Fibroblast of lung (primary cell): ENCODE measurements at regions not wholly inside any gene's neighbourhood (a gene's known extent, or its start where the extent isn't known, plus 50 kb on each side); places are given as distances from the start of the nearest gene placed in this dataset.

ENCODE experiments used
- DNase-seq, 2 donors: peaks; one replicate each; pipeline versions ENCODE4 v3.0.0 to v3.0.0-alpha.2; 2010; ENCODE audit warnings: low read depth in 2 of 2
- H2AFZ ChIP-seq: 2 replicates; pipeline ENCODE4 v1.5.1; 2012; ENCODE audit warnings: low read length, control low read depth, inconsistent platforms
- H3K27ac ChIP-seq: 2 replicates; pipeline ENCODE4 v1.5.1; 2011; ENCODE audit warnings: low read length, control low read depth; ENCODE audit not compliant: insufficient read depth
- H3K27me3 ChIP-seq: 2 replicates; pipeline ENCODE4 v1.5.1; 2011; ENCODE audit warnings: mild to moderate bottlenecking, low read length; ENCODE audit not compliant: control insufficient read depth, insufficient read depth
- H3K36me3 ChIP-seq: 2 replicates; pipeline ENCODE4 v1.5.1; 2011; ENCODE audit warnings: low read length; ENCODE audit not compliant: control insufficient read depth, insufficient read depth
- H3K4me1 ChIP-seq: 2 replicates; pipeline ENCODE4 v1.5.1; 2011; ENCODE audit warnings: low read length; ENCODE audit not compliant: control insufficient read depth, insufficient read depth; ENCODE audit errors: extremely low read depth
- H3K4me2 ChIP-seq: 2 replicates; pipeline ENCODE4 v1.5.1; 2011; ENCODE audit warnings: low read length, control low read depth; ENCODE audit not compliant: insufficient read depth; ENCODE audit errors: extremely low read depth
- H3K4me3 ChIP-seq, 4 experiments: fragments of 200-600 bp in 1 of 4; sonication (generic) in 1 of 4; replicated peaks in 1 of 4; 2 replicates each; pipeline ENCODE4 v1.5.1; 2011 to 2016; ENCODE audit warnings: low read length in 4 of 4, low read depth in 3 of 4, mild to moderate bottlenecking in 3 of 4, control low read depth in 2 of 4, inconsistent platforms in 1 of 4, mixed read lengths in 1 of 4; ENCODE audit not compliant: insufficient read depth in 1 of 4; ENCODE audit errors: control extremely low read depth in 1 of 4
- H3K79me2 ChIP-seq: 2 replicates; pipeline ENCODE4 v1.5.1; 2012; ENCODE audit warnings: mild to moderate bottlenecking, low read length, inconsistent platforms; ENCODE audit not compliant: control insufficient read depth, insufficient read depth
- H3K9ac ChIP-seq: 2 replicates; pipeline ENCODE4 v1.5.1; 2011; ENCODE audit warnings: mild to moderate bottlenecking, low read length, control low read depth; ENCODE audit not compliant: insufficient read depth
- H3K9me3 ChIP-seq: 2 replicates; pipeline ENCODE4 v1.5.1; 2012; ENCODE audit warnings: low read depth, low read length; ENCODE audit not compliant: control insufficient read depth, insufficient read depth
- H4K20me1 ChIP-seq: 2 replicates; pipeline ENCODE4 v1.5.1; 2011; ENCODE audit warnings: low read length; ENCODE audit not compliant: control insufficient read depth, insufficient read depth; ENCODE audit errors: extremely low read depth
- CTCF ChIP-seq, 2 donors: IDR thresholded peaks in 1 of 2; conservative IDR thresholded peaks in 1 of 2; 1 replicate in 1 of 2; 2 replicates in 1 of 2; pipeline ENCODE4 v1.5.1; 2011 to 2012; ENCODE audit warnings: low read length in 2 of 2, control low read depth in 1 of 2, inconsistent platforms in 1 of 2, low read depth in 1 of 2, mild to moderate bottlenecking in 1 of 2
- EZH2 ChIP-seq: IDR thresholded peaks from 2 replicates; pipeline ENCODE4 v1.5.1; 2012; ENCODE audit warnings: low read length, control low read depth, mild to moderate bottlenecking; ENCODE audit errors: missing control alignments

GRCh38 chr2:176830362-176830761, 382.2 kb upstream of the HNRNPA3 start:
- H4K20me1 ChIP-seq = no peaks in the 10 kb centered on the region
- H3K27me3 ChIP-seq = no peaks in the 10 kb centered on the region
- no peak overlapping the region for H3K4me2 ChIP-seq
- no peak overlapping the region for H3K9ac ChIP-seq
- no peaks in the 10 kb centered on the region for H3K79me2 ChIP-seq
- no peak overlapping the region for H3K4me3 ChIP-seq
- H3K27ac ChIP-seq = no peak overlapping the region
- H3K4me1 ChIP-seq = no peaks in the 10 kb centered on the region
- TF ChIP-seq EZH2 (no peak), CTCF (conservative IDR thresholded peaks at IDR 0.05 in 1 of 2, IDR thresholded peaks at IDR 0.05 in 1 of 2; ENCODE audit: low read depth in 1 of 2, low read length in 2 of 2) (no peak)
- H3K9me3 ChIP-seq = no peaks in the 10 kb centered on the region
- no peak overlapping the region for H2AFZ ChIP-seq
- no peaks in the 10 kb centered on the region for H3K36me3 ChIP-seq
- no peak for DNase-seq

- Histone ChIP-seq H2AFZ (no peak overlapping the region), H3K9me3 (no peaks in the 10 kb centered on the region), H3K27ac (no peak overlapping the region), H3K79me2 (no peaks in the 10 kb centered on the region), H3K4me2 (no peak overlapping the region), H3K27me3 (no peaks in the 10 kb centered on the region), H3K4me1 (no peaks in the 10 kb centered on the region), H3K9ac (no peak overlapping the region), H3K36me3 (no peaks in the 10 kb centered on the region), H3K4me3 (no peak overlapping the region), H4K20me1 (no peaks in the 10 kb centered on the region)
- no peak for DNase-seq
- no peak for TF ChIP-seq EZH2
- no peak for TF ChIP-seq CTCF (conservative IDR thresholded peaks at IDR 0.05 in 1 of 2, IDR thresholded peaks at IDR 0.05 in 1 of 2; ENCODE audit: low read depth in 1 of 2, low read length in 2 of 2)
Measured at GRCh38 chr2:176832086-176832485, 380.5 kb upstream of the HNRNPA3 start.

- Histone ChIP-seq H3K9ac (no peak overlapping the region), H2AFZ (no peak overlapping the region), H3K4me3 (no peak overlapping the region), H3K79me2 (no peaks in the 10 kb centered on the region), H4K20me1 (no peaks in the 10 kb centered on the region), H3K4me2 (no peak overlapping the region), H3K36me3 (no peaks in the 10 kb centered on the region), H3K4me1 (no peaks in the 10 kb centered on the region), H3K27me3 (no peaks in the 10 kb centered on the region), H3K9me3 (no peaks in the 10 kb centered on the region), H3K27ac (no peak overlapping the region)
- no peak for TF ChIP-seq CTCF (conservative IDR thresholded peaks at IDR 0.05 in 1 of 2, IDR thresholded peaks at IDR 0.05 in 1 of 2; ENCODE audit: low read depth in 1 of 2, low read length in 2 of 2)
- TF ChIP-seq EZH2 = no peak
- DNase-seq = no peak
Measured at GRCh38 chr2:176833671-176834070, 378.9 kb upstream of the HNRNPA3 start.
